PC-3 (cell line): ENCODE measurements at regions not wholly inside any gene's neighbourhood (a gene's known extent, or its start where the extent isn't known, plus 50 kb on each side); places are given as distances from the start of the nearest gene placed in this dataset.
"Not testable (repeated sequence)": the region's sequence is repeated elsewhere in the genome, so short reads cannot be mapped to it uniquely, and the experiment has no call there.

Experiments used
- ATAC-seq: fragments of 200-7000 bp; cut with Tn5 transposase; 2 replicates; pipeline ENCODE4 v1.9.1; 2020; ENCODE audit warnings: mild to moderate bottlenecking, moderate library complexity
- BruUV-seq: library from RNA; stranded (reverse); fragments of 400-500 nt; replicated peaks from 2 replicates; lab custom pipeline; 2021; lab: Mats Ljungman, UMichigan
- CTCF ChIA-PET: fragments of 300-600 bp; sonication (Branson Sonifier 250); formaldehyde crosslinking; loops from one replicate; lab custom pipeline; 2022; ENCODE audit warnings: antibody characterized with exemption; lab: Charles Lee
- POLR2A ChIA-PET: fragments of 300-600 bp; sonication (Branson Sonifier 250); formaldehyde crosslinking; loops from one replicate; lab custom pipeline; 2022; ENCODE audit warnings: antibody characterized with exemption; ENCODE audit not compliant: unreplicated experiment; lab: Charles Lee
- DNase-seq: peaks from one replicate; pipeline ENCODE4 v3.0.0-alpha.2; 2015
- H2AFZ ChIP-seq: fragments of 300-600 bp; sonication (generic); 2 replicates; pipeline ENCODE4 v1.6.0; 2016; ENCODE audit warnings: antibody characterized with exemption, low read length
- H3F3A ChIP-seq: fragments of 300-600 bp; sonication (generic); one replicate; pipeline ENCODE4 v1.6.0; 2017; ENCODE audit warnings: antibody characterized with exemption, low read length, control low read depth, mild to moderate bottlenecking; ENCODE audit not compliant: unreplicated experiment
- H3K27ac ChIP-seq: fragments of 300-600 bp; sonication (generic); 2 replicates; pipeline ENCODE4 v1.5.1; 2016; ENCODE audit warnings: mild to moderate bottlenecking, low read length
- H3K27me3 ChIP-seq: fragments of 300-600 bp; sonication (generic); 2 replicates; pipeline ENCODE4 v1.6.1; 2016; ENCODE audit warnings: low read length, mixed read lengths
- H3K36me3 ChIP-seq: fragments of 300-600 bp; sonication (generic); 2 replicates; pipeline ENCODE4 v1.6.1; 2016; ENCODE audit warnings: low read depth, mixed run types, low read length, mixed read lengths
- H3K4me1 ChIP-seq: fragments of 300-600 bp; sonication (generic); 2 replicates; pipeline ENCODE4 v1.5.1; 2016; ENCODE audit warnings: low read length; ENCODE audit not compliant: insufficient read depth
- H3K4me2 ChIP-seq: fragments of 300-600 bp; sonication (generic); 2 replicates; pipeline ENCODE4 v1.6.0; 2016; ENCODE audit warnings: low read length
- H3K4me3 ChIP-seq: fragments of 300-600 bp; sonication (generic); 2 replicates; pipeline ENCODE4 v1.5.1; 2016; ENCODE audit warnings: mild to moderate bottlenecking, low read length, mixed read lengths
- H3K79me2 ChIP-seq: fragments of 300-600 bp; sonication (generic); 2 replicates; pipeline ENCODE4 v1.6.1; 2017; ENCODE audit warnings: low read length, mixed read lengths
- H3K9ac ChIP-seq: fragments of 300-600 bp; sonication (generic); 2 replicates; pipeline ENCODE4 v1.6.0; 2016; ENCODE audit warnings: mild to moderate bottlenecking, low read length
- H3K9me2 ChIP-seq: fragments of 300-600 bp; sonication (generic); replicated peaks from 2 replicates; pipeline ENCODE4 v1.6.1; 2016; ENCODE audit warnings: mixed run types, low read length, mixed read lengths
- H3K9me3 ChIP-seq: fragments of 300-600 bp; sonication (generic); 2 replicates; pipeline ENCODE4 v1.6.1; 2016; ENCODE audit warnings: low read length, mixed read lengths
- H4K20me1 ChIP-seq: fragments of 300-600 bp; sonication (generic); 2 replicates; pipeline ENCODE4 v1.6.1; 2016; ENCODE audit warnings: low read length, mixed read lengths
- CTCF ChIP-seq: fragments of 300-600 bp; sonication (generic); conservative IDR thresholded peaks from 2 replicates; pipeline ENCODE4 v1.5.1; 2017; ENCODE audit warnings: antibody characterized with exemption, low read depth, mild to moderate bottlenecking, low read length
- EZH2 ChIP-seq: fragments of 300-600 bp; sonication (generic); IDR thresholded peaks from one replicate; pipeline ENCODE4 v1.6.1; 2017; ENCODE audit warnings: antibody characterized with exemption, mild to moderate bottlenecking, low read length; ENCODE audit not compliant: unreplicated experiment
- EZH2phosphoT487 ChIP-seq: fragments of 300-600 bp; sonication (generic); IDR thresholded peaks from 2 replicates; pipeline ENCODE4 v1.6.1; 2018; ENCODE audit warnings: mild to moderate bottlenecking, antibody characterized with exemption, low read length, borderline replicate concordance
- intact Hi-C: fragments of 100-400 bp; cut with micrococcal nuclease; formaldehyde crosslinking; loops from 2 replicates; pipeline ENCODE4 v1.9.0; 2023

GRCh38 chr5:53785924-53786323, 225.5 kb downstream of the NDUFS4 start:
- Histone ChIP-seq H3K27me3 (no peaks in the 10 kb centered on the region), H3K9me2 (no peaks in the 10 kb centered on the region), H4K20me1 (no peaks in the 10 kb centered on the region), H3K4me3 (no peak overlapping the region), H3K9me3 (no peaks in the 10 kb centered on the region), H3K79me2 (no peaks in the 10 kb centered on the region), H2AFZ (no peak overlapping the region), H3K4me2 (no peak overlapping the region), H3K9ac (no peak overlapping the region), H3K27ac (no peak overlapping the region), H3K36me3 (no peaks in the 10 kb centered on the region), H3F3A (no peaks in the 10 kb centered on the region), H3K4me1 (no peaks in the 10 kb centered on the region)
- no TSS peak for BruUV-seq
- intact Hi-C loops, result no loop called here
- CTCF ChIA-PET, result no interaction called here
- TF ChIP-seq CTCF (no peak), EZH2phosphoT487 (no peak), EZH2 (no peak)
- POLR2A ChIA-PET, result no interaction called here
- DNase-seq, result no peak
- no peak for ATAC-seq

GRCh38 chr5:53790026-53790425, 229.6 kb downstream of the NDUFS4 start:
- CTCF ChIA-PET, result no interaction called here
- no peak overlapping the region for H3K9ac ChIP-seq
- H3K9me3 ChIP-seq, result no peaks in the 10 kb centered on the region
- H2AFZ ChIP-seq, result no peak overlapping the region
- TF ChIP-seq CTCF, result no peak
- H3K27ac ChIP-seq, result no peak overlapping the region
- no TSS peak for BruUV-seq
- no peaks in the 10 kb centered on the region for H3K27me3 ChIP-seq
- no peak overlapping the region for H3K4me2 ChIP-seq
- no peaks in the 10 kb centered on the region for H3K36me3 ChIP-seq
- H3K4me3 ChIP-seq, result no peak overlapping the region
- H3K79me2 ChIP-seq, result no peaks in the 10 kb centered on the region
- H3F3A ChIP-seq, result no peaks in the 10 kb centered on the region
- no peaks in the 10 kb centered on the region for H3K9me2 ChIP-seq
- intact Hi-C loops, result no loop called here
- POLR2A ChIA-PET, result no interaction called here
- DNase-seq (no peak), ATAC-seq (no peak)
- no peaks in the 10 kb centered on the region for H4K20me1 ChIP-seq
- no peaks in the 10 kb centered on the region for H3K4me1 ChIP-seq

- no peaks in the 10 kb centered on the region for H3K79me2 ChIP-seq
- H2AFZ ChIP-seq, result no peak overlapping the region
- H3K27me3 ChIP-seq, result no peaks in the 10 kb centered on the region
- TF ChIP-seq EZH2 (no peak), CTCF (no peak), EZH2phosphoT487 (no peak)
- intact Hi-C loops, result no loop called here
- no peaks in the 10 kb centered on the region for H4K20me1 ChIP-seq
- no peaks in the 10 kb centered on the region for H3F3A ChIP-seq
- H3K36me3 ChIP-seq, result no peaks in the 10 kb centered on the region
- BruUV-seq, result no TSS peak
- H3K9me3 ChIP-seq, result no peaks in the 10 kb centered on the region
- H3K4me1 ChIP-seq, result no peaks in the 10 kb centered on the region
- H3K9me2 ChIP-seq, result no peaks in the 10 kb centered on the region
- ChIA-PET CTCF (no interaction called here), POLR2A (no interaction called here)
- H3K4me3 ChIP-seq, result no peak overlapping the region
- DNase-seq (no peak), ATAC-seq (peak; percentile 68)
- no peak overlapping the region for H3K9ac ChIP-seq
- H3K4me2 ChIP-seq, result no peak overlapping the region
- H3K27ac ChIP-seq, result no peak overlapping the region
Observed at GRCh38 chr5:53792338-53792737, 231.9 kb downstream of the NDUFS4 start.

GRCh38 chr5:53799644-53800043, 239.2 kb downstream of the NDUFS4 start:
- H3K79me2 ChIP-seq, H3F3A ChIP-seq, H3K9ac ChIP-seq, ATAC-seq, H3K4me1 ChIP-seq, H3K4me3 ChIP-seq, CTCF ChIA-PET, H2AFZ ChIP-seq, H3K36me3 ChIP-seq, H4K20me1 ChIP-seq, H3K27me3 ChIP-seq, BruUV-seq, intact Hi-C loops, H3K9me2 ChIP-seq, H3K27ac ChIP-seq, H3K9me3 ChIP-seq, H3K4me2 ChIP-seq, DNase-seq, POLR2A ChIA-PET: not testable (repeated sequence)

GRCh38 chr5:53808392-53808791, 248.0 kb downstream of the NDUFS4 start:
- H3K4me3 ChIP-seq, H3K9me2 ChIP-seq, intact Hi-C loops, H3K4me1 ChIP-seq, ATAC-seq, H3K36me3 ChIP-seq, H3K79me2 ChIP-seq, H3K27ac ChIP-seq, CTCF ChIA-PET, BruUV-seq, H3K9ac ChIP-seq, H3F3A ChIP-seq, H3K9me3 ChIP-seq, H3K27me3 ChIP-seq, H2AFZ ChIP-seq, H3K4me2 ChIP-seq, DNase-seq, H4K20me1 ChIP-seq, POLR2A ChIA-PET: not testable (repeated sequence)
